ENCODE measurements at regions not wholly inside any gene's neighbourhood (a gene's known extent, or its start where the extent isn't known, plus 50 kb on each side); places are given as distances from the start of the nearest gene placed in this dataset.

DNA sequence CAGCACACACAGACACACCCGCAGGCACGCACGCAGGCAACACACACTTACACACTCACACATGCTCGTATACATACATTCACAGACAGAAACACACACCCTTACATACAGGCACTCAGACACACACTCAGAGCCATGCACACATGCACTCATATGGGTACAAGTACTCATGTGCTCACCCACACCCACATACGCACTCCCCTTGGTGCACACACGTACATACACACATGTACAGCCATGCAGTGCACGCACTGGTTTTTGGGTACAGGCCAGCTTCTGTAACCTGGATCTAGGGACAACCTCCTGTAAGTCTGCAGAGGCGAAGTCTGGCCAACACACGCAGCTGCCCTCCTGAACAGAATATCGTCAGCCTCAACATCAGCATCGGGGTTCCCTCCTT is 221.3 kb upstream of the RTL1 start:
- no peak for TF ChIP-seq POLR2AphosphoS5 (IDR thresholded peaks at IDR 0.05; ENCODE audit: insufficient read depth, low read depth, low read length)
- no peak for TF ChIP-seq FOS (IDR thresholded peaks at IDR 0.05; ENCODE audit: borderline replicate concordance, insufficient read depth, low read length)
- TF ChIP-seq, protein P1, sequence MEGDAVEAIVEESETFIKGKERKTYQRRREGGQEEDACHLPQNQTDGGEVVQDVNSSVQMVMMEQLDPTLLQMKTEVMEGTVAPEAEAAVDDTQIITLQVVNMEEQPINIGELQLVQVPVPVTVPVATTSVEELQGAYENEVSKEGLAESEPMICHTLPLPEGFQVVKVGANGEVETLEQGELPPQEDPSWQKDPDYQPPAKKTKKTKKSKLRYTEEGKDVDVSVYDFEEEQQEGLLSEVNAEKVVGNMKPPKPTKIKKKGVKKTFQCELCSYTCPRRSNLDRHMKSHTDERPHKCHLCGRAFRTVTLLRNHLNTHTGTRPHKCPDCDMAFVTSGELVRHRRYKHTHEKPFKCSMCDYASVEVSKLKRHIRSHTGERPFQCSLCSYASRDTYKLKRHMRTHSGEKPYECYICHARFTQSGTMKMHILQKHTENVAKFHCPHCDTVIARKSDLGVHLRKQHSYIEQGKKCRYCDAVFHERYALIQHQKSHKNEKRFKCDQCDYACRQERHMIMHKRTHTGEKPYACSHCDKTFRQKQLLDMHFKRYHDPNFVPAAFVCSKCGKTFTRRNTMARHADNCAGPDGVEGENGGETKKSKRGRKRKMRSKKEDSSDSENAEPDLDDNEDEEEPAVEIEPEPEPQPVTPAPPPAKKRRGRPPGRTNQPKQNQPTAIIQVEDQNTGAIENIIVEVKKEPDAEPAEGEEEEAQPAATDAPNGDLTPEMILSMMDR (IDR thresholded peaks at IDR 0.05; ENCODE audit: extremely low read depth in 1 of 2, insufficient read depth in 1 of 2, low read depth in 1 of 2, low read length in 2 of 2): no peak
- no peak for TF ChIP-seq POLR2A (IDR thresholded peaks at IDR 0.05; ENCODE audit: low read depth, low read length)
- TF ChIP-seq EZH2 (IDR thresholded peaks at IDR 0.05; ENCODE audit: borderline replicate concordance, low read depth, low read length, severe bottlenecking): no peak
- TF ChIP-seq JUN (IDR thresholded peaks at IDR 0.05; ENCODE audit: borderline replicate concordance, insufficient read depth, insufficient read length, low read depth): no peak
- no peak for TF ChIP-seq MYC (IDR thresholded peaks at IDR 0.05; ENCODE audit: low read depth, low read length)
- TF ChIP-seq GATA2 (IDR thresholded peaks at IDR 0.05; ENCODE audit: insufficient read depth, insufficient read length, low read depth, low read length): no peak

Data from endothelial cell of umbilical vein (primary cell).